Transverse colon (tissue), 4 donors: ENCODE measurements at regions not wholly inside any gene's neighbourhood (a gene's known extent, or its start where the extent isn't known, plus 50 kb on each side); places are given as distances from the start of the nearest gene placed in this dataset.
A peak's percentile ranks its signal among the peaks of the same experiment; 100 is the strongest.

ENCODE experiments used
- DNase-seq: peaks from one replicate; pipeline ENCODE4 v3.0.0-alpha.2; 2019
- H3K27ac ChIP-seq, 4 donors: fragments of 200-600 bp; sonication (generic); 2 replicates each; pipeline ENCODE4 v1.5.1; 2016 to 2018; ENCODE audit warnings: inconsistent platforms in 4 of 4
- H3K27me3 ChIP-seq: fragments of 200-600 bp; sonication (generic); 2 replicates; pipeline ENCODE4 v1.5.1; 2017; ENCODE audit warnings: inconsistent platforms
- H3K36me3 ChIP-seq, 4 donors: fragments of 200-600 bp; sonication (generic); 2 replicates each; pipeline ENCODE4 v1.5.1; 2017 to 2019; ENCODE audit warnings: inconsistent platforms in 4 of 4
- H3K4me1 ChIP-seq, 4 donors: fragments of 200-600 bp; sonication (generic); 2 replicates each; pipeline ENCODE4 v1.5.1; 2017 to 2020; ENCODE audit warnings: inconsistent platforms in 4 of 4
- H3K4me3 ChIP-seq, 4 donors: fragments of 200-600 bp; sonication (generic); 1 replicate in 1 of 4; 2 replicates in 3 of 4; pipeline versions ENCODE4 v1.5.1 to v1.6.1; 2017 to 2019; ENCODE audit warnings: inconsistent platforms in 4 of 4
- H3K9me3 ChIP-seq, 2 donors: fragments of 200-600 bp; sonication (generic); 2 replicates each; pipeline ENCODE4 v1.5.1; 2017 to 2019; ENCODE audit warnings: inconsistent platforms in 2 of 2
- CTCF ChIP-seq, 5 experiments: fragments of 200-600 bp in 3 of 5; fragments of 450-650 bp in 2 of 5; sonication (generic) in 3 of 5; IDR thresholded peaks; 1 replicate in 2 of 5; 2 replicates in 3 of 5; pipeline ENCODE4 v1.5.1; 2016 to 2017; ENCODE audit warnings: antibody characterized with exemption in 5 of 5, inconsistent platforms in 3 of 5, mild to moderate bottlenecking in 2 of 5, moderate library complexity in 1 of 5
- EP300 ChIP-seq: sonication (generic); formaldehyde crosslinking; IDR thresholded peaks from one replicate; pipeline ENCODE4 v1.6.1; 2017; ENCODE audit warnings: antibody characterized with exemption, low read depth
- POLR2A ChIP-seq: fragments of 450-650 bp; IDR thresholded peaks from one replicate; pipeline ENCODE4 v1.6.1; 2016; ENCODE audit warnings: antibody characterized with exemption, mild to moderate bottlenecking, moderate library complexity
- POLR2AphosphoS5 ChIP-seq, 3 donors: sonication (generic); formaldehyde crosslinking; IDR thresholded peaks; one replicate each; pipeline ENCODE4 v1.6.1; 2016; ENCODE audit warnings: antibody characterized with exemption in 3 of 3
- WGBS, 2 donors: methylation state at CpG; one replicate each; pipeline ENCODE4 v1.1.5; 2018; ENCODE audit warnings: low coverage in 1 of 2; 5-methylcytosine and 5-hydroxymethylcytosine counted together
- in situ Hi-C, 4 donors: fragments of 200-750 bp; cut with MboI; loops; one replicate each; pipeline versions ENCODE4 v1.15.0 to v1.15.1; 2017; ENCODE audit warnings: low sequenced_read_pairs in 3 of 4, low pct_ligation_motif_present in 1 of 4, low pct_unique_long_range_greater_than_20kb in 1 of 4
- intact Hi-C: fragments of 100-400 bp; cut with DNase I; formaldehyde crosslinking; loops from one replicate; pipeline ENCODE4 v1.15.1; 2023; ENCODE audit warnings: low total_unique reads

GRCh38 chr12:100737168-100737567 is 57.4 kb upstream of the ANO4 start:
- H3K36me3 ChIP-seq: no peaks in the 10 kb centered on the region
- intact Hi-C loops: no loop called here
- no peaks in the 10 kb centered on the region for H3K27me3 ChIP-seq
- TF ChIP-seq CTCF (IDR thresholded peaks at IDR 0.05): no peak
- TF ChIP-seq POLR2AphosphoS5 (IDR thresholded peaks at IDR 0.05): no peak
- no peak for TF ChIP-seq EP300
- no peak for TF ChIP-seq POLR2A
- no peaks in the 10 kb centered on the region for H3K9me3 ChIP-seq
- DNase-seq: no peak
- H3K4me3 ChIP-seq: no peak overlapping the region
- WGBS, 2 donors: 76% methylated on average over 2 of the region's 2 CpGs; no CpG with 5 or more reads in 1 of the 2 donors
- in situ Hi-C loops: loop anchor here in 3 of 4 donors (25.0 kb wide), 2 partner anchors 375 to 500 kb away; partner anchors contain the start of gene SLC17A8 (in 3 of the 3)
- H3K27ac ChIP-seq: no peak overlapping the region
- no peaks in the 10 kb centered on the region for H3K4me1 ChIP-seq

- H3K27ac ChIP-seq: no peak overlapping the region
Measured at GRCh38 chr12:100738086-100738485, 56.5 kb upstream of the ANO4 start.

GRCh38 chr12:100741084-100741711 is 53.4 kb upstream of the ANO4 start:
- Histone ChIP-seq H3K4me3 (no peak overlapping the region), H3K9me3 (no peaks in the 10 kb centered on the region), H3K36me3 (no peaks in the 10 kb centered on the region), H3K27ac (no peak overlapping the region), H3K27me3 (no peaks in the 10 kb centered on the region), H3K4me1 (no peaks in the 10 kb centered on the region)
- in situ Hi-C loops (loop anchor here in 3 of 4 donors (25.0 kb wide), 2 partner anchors 379 to 504 kb away; partner anchors contain the start of gene SLC17A8 (in 3 of the 3)), intact Hi-C loops (no loop called here)
- peak; percentile 46 to 72 (median 50) for TF ChIP-seq CTCF (IDR thresholded peaks at IDR 0.05)
- TF ChIP-seq EP300: no peak
- TF ChIP-seq POLR2A: no peak
- no peak for TF ChIP-seq POLR2AphosphoS5 (IDR thresholded peaks at IDR 0.05)
- no peak for DNase-seq
- 50 to 55% methylated on average over 2 to 3 of the region's 3 CpGs for WGBS, 2 donors

More at GRCh38 chr12:100738086-100738485, 56.5 kb upstream of the ANO4 start:
- no peak overlapping the region for H3K4me3 ChIP-seq
- TF ChIP-seq EP300: no peak
- no peak for DNase-seq
- no peaks in the 10 kb centered on the region for H3K36me3 ChIP-seq
- H3K9me3 ChIP-seq: no peaks in the 10 kb centered on the region
- WGBS, 2 donors: 50 to 64% methylated on average over 2 of the region's 2 CpGs
- in situ Hi-C loops (loop anchor here in 3 of 4 donors (25.0 kb wide), 2 partner anchors 376 to 501 kb away; partner anchors contain the start of gene SLC17A8 (in 3 of the 3)), intact Hi-C loops (no loop called here)
- no peaks in the 10 kb centered on the region for H3K4me1 ChIP-seq
- no peaks in the 10 kb centered on the region for H3K27me3 ChIP-seq

- Histone ChIP-seq H3K27ac (no peak overlapping the region), H3K9me3 (no peaks in the 10 kb centered on the region), H3K4me1 (no peaks in the 10 kb centered on the region), H3K4me3 (no peak overlapping the region), H3K36me3 (no peaks in the 10 kb centered on the region), H3K27me3 (no peaks in the 10 kb centered on the region)
- TF ChIP-seq POLR2A (no peak), EP300 (no peak), CTCF (IDR thresholded peaks at IDR 0.05) (no peak), POLR2AphosphoS5 (IDR thresholded peaks at IDR 0.05) (no peak)
- 75 to 79% methylated on average over 1 of the region's 1 CpG for WGBS, 2 donors
- DNase-seq: no peak
- in situ Hi-C loops: loop anchor here in 3 of 4 donors (25.0 kb wide), 2 partner anchors 381 to 506 kb away; partner anchors contain the start of gene SLC17A8 (in 3 of the 3)
- intact Hi-C loops: no loop called here
Measured at GRCh38 chr12:100743060-100743459, 51.5 kb upstream of the ANO4 start.
